GM18502 (cell line): ENCODE measurements at regions not wholly inside any gene's neighbourhood (a gene's known extent, or its start where the extent isn't known, plus 50 kb on each side); places are given as distances from the start of the nearest gene placed in this dataset.

ENCODE experiments used
- ATAC-seq: cut with Tn5 transposase; IDR thresholded peaks from one replicate; pipeline ENCODE4 v1.9.1; 2021; ENCODE audit warnings: mild to moderate bottlenecking; ENCODE audit not compliant: unreplicated experiment, poor library complexity

- ATAC-seq, result no peak
Measured at GRCh38 chr6:208364-208763, 83.9 kb upstream of the DUSP22 start.

- no peak for ATAC-seq
Measured at GRCh38 chr6:208938-209337, 83.3 kb upstream of the DUSP22 start.

- ATAC-seq, result peak; percentile 85
Measured at GRCh38 chr6:209432-210103, 82.7 kb upstream of the DUSP22 start.

- ATAC-seq, result no peak
Measured at GRCh38 chr6:210104-210456, 82.2 kb upstream of the DUSP22 start.

GRCh38 chr6:210778-211374 lies 81.4 kb upstream of the DUSP22 start:
- no peak for ATAC-seq

- no peak for ATAC-seq
Measured at GRCh38 chr6:211871-212497, 80.3 kb upstream of the DUSP22 start.

GRCh38 chr6:213284-213683 lies 79.0 kb upstream of the DUSP22 start:
- ATAC-seq, result no peak

- no peak for ATAC-seq
Measured at GRCh38 chr6:214428-214827, 77.9 kb upstream of the DUSP22 start.

- ATAC-seq, result no peak
Measured at GRCh38 chr6:215335-216034, 76.8 kb upstream of the DUSP22 start.

GRCh38 chr6:217048-217659 lies 75.1 kb upstream of the DUSP22 start:
- ATAC-seq, result no peak

- peak; percentile 63 for ATAC-seq
Measured at GRCh38 chr6:218153-219018, 73.9 kb upstream of the DUSP22 start.

GRCh38 chr6:219019-219570 lies 73.2 kb upstream of the DUSP22 start:
- peak; percentile 14 for ATAC-seq

GRCh38 chr6:219641-220198 lies 72.6 kb upstream of the DUSP22 start:
- ATAC-seq, result no peak

GRCh38 chr6:220312-220711 lies 72.0 kb upstream of the DUSP22 start:
- ATAC-seq, result no peak

GRCh38 chr6:220721-221475 lies 71.4 kb upstream of the DUSP22 start:
- no peak for ATAC-seq

GRCh38 chr6:221531-222349 lies 70.5 kb upstream of the DUSP22 start:
- no peak for ATAC-seq

- no peak for ATAC-seq
Measured at GRCh38 chr6:222468-222867, 69.8 kb upstream of the DUSP22 start.

GRCh38 chr6:223136-223535 lies 69.2 kb upstream of the DUSP22 start:
- ATAC-seq, result no peak
